ENCODE measurements at regions not wholly inside any gene's neighbourhood (a gene's known extent, or its start where the extent isn't known, plus 50 kb on each side); places are given as distances from the start of the nearest gene placed in this dataset.
"Not testable (repeated sequence)": the region's sequence is repeated elsewhere in the genome, so short reads cannot be mapped to it uniquely, and the experiment has no call there.

DNA sequence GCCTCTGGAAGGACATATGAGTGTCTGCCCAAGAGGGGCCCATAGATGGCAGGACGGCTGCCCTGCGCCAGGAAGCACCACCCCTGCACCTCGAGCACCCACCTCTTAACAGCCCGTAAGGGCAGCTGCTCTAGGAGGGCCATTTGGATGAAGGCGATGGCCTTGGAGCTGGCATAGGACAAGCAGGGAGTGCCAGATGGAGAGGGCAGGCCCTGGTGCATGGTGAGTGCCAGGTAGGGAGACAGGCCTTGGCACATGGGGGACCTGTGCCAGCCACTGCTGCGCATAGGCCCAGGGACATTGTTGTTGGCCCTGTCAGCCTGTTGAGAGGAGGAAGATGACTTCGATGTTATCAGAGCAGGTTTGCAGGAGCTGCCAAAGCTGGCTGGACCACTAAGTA lies 134.2 kb downstream of the SLC25A46 start:
- no peak overlapping the region for H3K4me3 ChIP-seq (ENCODE audit: low read depth, low read length, poor library complexity, severe bottlenecking)
- H3K36me3 ChIP-seq (ENCODE audit: insufficient read depth, low read length): no peaks in the 10 kb centered on the region
- H3K9me3 ChIP-seq (ENCODE audit: low read length): no peaks in the 10 kb centered on the region
- no peaks in the 10 kb centered on the region for H4K20me1 ChIP-seq (ENCODE audit: insufficient read depth, low read length)
- no peak overlapping the region for H3K4me2 ChIP-seq (ENCODE audit: low read length)
- no peak overlapping the region for H2AFZ ChIP-seq (ENCODE audit: low read length)
- peaks cover 3% of the 10 kb centered on the region; the same call in 1 of the 2 replicates for H3F3A ChIP-seq (ENCODE audit: insufficient read depth, low read length)
- H3K9me2 ChIP-seq (ENCODE audit: low read depth, low read length): no peaks in the 10 kb centered on the region
- no peaks in the 10 kb centered on the region for H3K27me3 ChIP-seq (ENCODE audit: insufficient read depth, low read length)
- H3K79me2 ChIP-seq (ENCODE audit: insufficient read depth, low read length): no peaks in the 10 kb centered on the region
- TF ChIP-seq EZH2 (IDR thresholded peaks at IDR 0.05; ENCODE audit: borderline replicate concordance, low read length): no peak
- no peak for TF ChIP-seq CTCF (IDR thresholded peaks at IDR 0.05; ENCODE audit: low read length)
- no peak overlapping the region for H3K27ac ChIP-seq (ENCODE audit: low read depth, low read length, poor library complexity, severe bottlenecking)
- H3K9ac ChIP-seq (ENCODE audit: low read length): no peak overlapping the region
- no peaks in the 10 kb centered on the region for H3K4me1 ChIP-seq (ENCODE audit: insufficient read depth, low read length, severe bottlenecking)

DNA sequence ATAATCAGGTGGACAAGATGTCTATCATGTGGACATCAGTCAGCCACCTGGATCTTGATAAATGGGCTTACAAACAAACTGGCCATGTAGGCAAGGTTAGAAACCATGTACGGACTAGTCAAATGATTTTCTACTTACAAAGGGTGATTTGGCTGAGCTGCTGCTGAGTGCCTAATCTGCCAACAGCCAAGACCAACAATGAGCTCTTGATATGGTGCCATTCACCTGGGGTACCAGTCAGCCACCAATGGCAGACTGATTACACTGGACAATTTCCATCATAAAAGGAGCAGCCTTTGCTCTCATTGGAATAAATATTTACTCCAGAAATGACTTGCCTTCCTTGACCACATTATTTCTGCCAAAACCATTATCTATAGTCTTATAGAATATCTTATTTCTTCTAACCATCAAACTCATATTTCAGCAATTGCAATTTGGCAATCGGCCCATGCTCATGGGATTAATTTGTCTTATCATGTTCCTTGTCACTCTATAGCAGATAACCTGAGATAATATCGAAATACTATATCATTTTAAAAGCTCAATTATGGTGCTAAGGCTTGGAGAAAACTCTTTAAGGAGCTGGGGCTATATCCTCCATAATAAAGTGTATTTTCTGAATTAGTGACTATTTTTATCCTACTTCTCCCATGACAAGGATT lies 135.1 kb downstream of the SLC25A46 start:
- no peaks in the 10 kb centered on the region for H3K36me3 ChIP-seq (ENCODE audit: insufficient read depth, low read length)
- no peak overlapping the region for H3K4me2 ChIP-seq (ENCODE audit: low read length)
- H3K9me2 ChIP-seq (ENCODE audit: low read depth, low read length): no peaks in the 10 kb centered on the region
- H4K20me1 ChIP-seq (ENCODE audit: insufficient read depth, low read length): no peaks in the 10 kb centered on the region
- no peak overlapping the region for H2AFZ ChIP-seq (ENCODE audit: low read length)
- no peak overlapping the region for H3K4me3 ChIP-seq (ENCODE audit: low read depth, low read length, poor library complexity, severe bottlenecking)
- H3K79me2 ChIP-seq (ENCODE audit: insufficient read depth, low read length): no peaks in the 10 kb centered on the region
- no peaks in the 10 kb centered on the region for H3K4me1 ChIP-seq (ENCODE audit: insufficient read depth, low read length, severe bottlenecking)
- peaks cover 3% of the 10 kb centered on the region; the same call in 1 of the 2 replicates for H3F3A ChIP-seq (ENCODE audit: insufficient read depth, low read length)
- H3K27me3 ChIP-seq (ENCODE audit: insufficient read depth, low read length): no peaks in the 10 kb centered on the region
- H3K27ac ChIP-seq (ENCODE audit: low read depth, low read length, poor library complexity, severe bottlenecking): no peak overlapping the region
- H3K9ac ChIP-seq (ENCODE audit: low read length): no peak overlapping the region
- no peaks in the 10 kb centered on the region for H3K9me3 ChIP-seq (ENCODE audit: low read length)
- TF ChIP-seq EZH2 (IDR thresholded peaks at IDR 0.05; ENCODE audit: borderline replicate concordance, low read length) (no peak), CTCF (IDR thresholded peaks at IDR 0.05; ENCODE audit: low read length) (no peak)

GRCh38 chr5:110875115-110875514 lies 136.3 kb downstream of the SLC25A46 start:
- H3K9ac ChIP-seq (ENCODE audit: low read length); H3K4me2 ChIP-seq (ENCODE audit: low read length); H3K4me1 ChIP-seq (ENCODE audit: insufficient read depth, low read length, severe bottlenecking); H2AFZ ChIP-seq (ENCODE audit: low read length); H3K4me3 ChIP-seq (ENCODE audit: low read depth, low read length, poor library complexity, severe bottlenecking); H3K36me3 ChIP-seq (ENCODE audit: insufficient read depth, low read length); H3K9me2 ChIP-seq (ENCODE audit: low read depth, low read length); H3K27me3 ChIP-seq (ENCODE audit: insufficient read depth, low read length); H3K27ac ChIP-seq (ENCODE audit: low read depth, low read length, poor library complexity, severe bottlenecking); H3K9me3 ChIP-seq (ENCODE audit: low read length); H3K79me2 ChIP-seq (ENCODE audit: insufficient read depth, low read length); H4K20me1 ChIP-seq (ENCODE audit: insufficient read depth, low read length); H3F3A ChIP-seq (ENCODE audit: insufficient read depth, low read length): not testable (repeated sequence)

GRCh38 chr5:110878115-110878514 lies 139.3 kb downstream of the SLC25A46 start:
- H3K36me3 ChIP-seq (ENCODE audit: insufficient read depth, low read length): no peaks in the 10 kb centered on the region
- no peaks in the 10 kb centered on the region for H3K79me2 ChIP-seq (ENCODE audit: insufficient read depth, low read length)
- TF ChIP-seq EZH2 (IDR thresholded peaks at IDR 0.05; ENCODE audit: borderline replicate concordance, low read length): no peak
- no peak for TF ChIP-seq CTCF (IDR thresholded peaks at IDR 0.05; ENCODE audit: low read length)
- H3F3A ChIP-seq (ENCODE audit: insufficient read depth, low read length): no peaks in the 10 kb centered on the region
- no peaks in the 10 kb centered on the region for H3K9me3 ChIP-seq (ENCODE audit: low read length)
- H3K9ac ChIP-seq (ENCODE audit: low read length): no peak overlapping the region
- H3K4me3 ChIP-seq (ENCODE audit: low read depth, low read length, poor library complexity, severe bottlenecking): no peak overlapping the region
- H3K9me2 ChIP-seq (ENCODE audit: low read depth, low read length): no peaks in the 10 kb centered on the region
- no peak overlapping the region for H3K4me2 ChIP-seq (ENCODE audit: low read length)
- no peaks in the 10 kb centered on the region for H3K27me3 ChIP-seq (ENCODE audit: insufficient read depth, low read length)
- H4K20me1 ChIP-seq (ENCODE audit: insufficient read depth, low read length): no peaks in the 10 kb centered on the region
- no peak overlapping the region for H3K27ac ChIP-seq (ENCODE audit: low read depth, low read length, poor library complexity, severe bottlenecking)
- no peaks in the 10 kb centered on the region for H3K4me1 ChIP-seq (ENCODE audit: insufficient read depth, low read length, severe bottlenecking)
- H2AFZ ChIP-seq (ENCODE audit: low read length): no peak overlapping the region
